Hepatocyte (in vitro differentiated cells): ENCODE measurements at regions not wholly inside any gene's neighbourhood (a gene's known extent, or its start where the extent isn't known, plus 50 kb on each side); places are given as distances from the start of the nearest gene placed in this dataset.

Experiments
- DNase-seq: peaks from one replicate; pipeline ENCODE4 v3.0.0-alpha.2; 2016; ENCODE audit warnings: low spot score
- H2AFZ ChIP-seq: fragments of 200-600 bp; sonication (generic); 2 replicates; pipeline ENCODE4 v1.6.0; 2016; ENCODE audit warnings: antibody characterized with exemption, mild to moderate bottlenecking
- H3K27ac ChIP-seq: fragments of 200-600 bp; sonication (generic); 2 replicates; pipeline ENCODE4 v1.5.1; 2016; ENCODE audit warnings: mild to moderate bottlenecking
- H3K27me3 ChIP-seq: fragments of 200-600 bp; sonication (generic); 2 replicates; pipeline ENCODE4 v1.6.1; 2016
- H3K36me3 ChIP-seq: fragments of 200-600 bp; sonication (generic); replicated peaks from 2 replicates; pipeline ENCODE4 v1.5.1; 2016; ENCODE audit warnings: low read depth; ENCODE audit not compliant: insufficient read depth
- H3K4me1 ChIP-seq: fragments of 200-600 bp; sonication (generic); 2 replicates; pipeline ENCODE4 v1.5.1; 2016; ENCODE audit warnings: mild to moderate bottlenecking, moderate library complexity; ENCODE audit not compliant: insufficient read depth
- H3K4me2 ChIP-seq: fragments of 200-600 bp; sonication (generic); 2 replicates; pipeline ENCODE4 v1.6.0; 2016
- H3K4me3 ChIP-seq: fragments of 200-600 bp; sonication (generic); 2 replicates; pipeline ENCODE4 v1.5.1; 2016; ENCODE audit warnings: mild to moderate bottlenecking
- H3K79me2 ChIP-seq: fragments of 200-600 bp; sonication (generic); 2 replicates; pipeline ENCODE4 v1.6.0; 2017; ENCODE audit warnings: mild to moderate bottlenecking
- H3K9me2 ChIP-seq: fragments of 200-600 bp; sonication (generic); replicated peaks from 2 replicates; pipeline ENCODE4 v1.6.0; 2017; ENCODE audit warnings: mild to moderate bottlenecking; ENCODE audit not compliant: insufficient read depth
- H3K9me3 ChIP-seq: fragments of 200-600 bp; sonication (generic); 2 replicates; pipeline ENCODE4 v1.5.1; 2016; ENCODE audit warnings: low read depth, mild to moderate bottlenecking
- H4K20me1 ChIP-seq: fragments of 200-600 bp; sonication (generic); 2 replicates; pipeline ENCODE4 v1.6.0; 2016; ENCODE audit warnings: mild to moderate bottlenecking; ENCODE audit not compliant: insufficient read depth, poor library complexity, severe bottlenecking
- EZH2 ChIP-seq: fragments of 200-600 bp; sonication (generic); IDR thresholded peaks from 2 replicates; pipeline ENCODE4 v1.6.1; 2016; ENCODE audit warnings: antibody characterized with exemption, mild to moderate bottlenecking, borderline replicate concordance
- EZH2phosphoT487 ChIP-seq: fragments of 200-600 bp; sonication (generic); IDR thresholded peaks from one replicate; pipeline ENCODE4 v1.6.1; 2018; ENCODE audit warnings: antibody characterized with exemption, mild to moderate bottlenecking, low read depth, moderate library complexity; ENCODE audit not compliant: unreplicated experiment, severe bottlenecking
- WGBS: methylation state at CpG from one replicate; pipeline ENCODE4 v1.1.6; 2016; ENCODE audit warnings: low lambda C conversion rate; ENCODE audit errors: missing lambda C conversion rate; 5-methylcytosine and 5-hydroxymethylcytosine counted together
- TF ChIP-seq, protein P1 (sequence below): fragments of 200-600 bp; sonication (generic); IDR thresholded peaks from 2 replicates; pipeline ENCODE4 v1.5.1; 2016; ENCODE audit warnings: antibody characterized with exemption, mild to moderate bottlenecking; ENCODE audit not compliant: poor library complexity

DNA sequence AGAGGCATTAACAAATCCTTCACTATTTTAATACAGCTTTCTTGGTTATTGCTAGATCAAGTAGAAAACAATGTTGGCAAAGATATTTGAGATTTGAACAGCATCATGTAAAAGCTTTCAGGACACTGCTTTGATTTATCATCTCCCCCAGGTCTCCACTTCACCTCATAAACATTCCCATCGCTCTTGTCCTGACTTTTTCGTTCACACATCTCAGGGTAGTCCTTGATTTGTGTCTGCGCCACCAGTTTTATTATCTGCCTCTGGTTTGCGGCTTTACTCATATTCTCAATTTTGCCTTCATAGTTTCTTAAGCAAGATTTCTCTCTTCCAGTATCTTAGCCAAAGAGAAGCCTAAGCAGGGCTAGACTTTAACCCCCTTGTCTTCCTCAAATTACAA, 63.5 kb upstream of the ROR1 start:
- Histone ChIP-seq H3K27ac (peak overlapping the region; percentile 19), H2AFZ (no peak overlapping the region), H4K20me1 (no peaks in the 10 kb centered on the region), H3K9me2 (no peaks in the 10 kb centered on the region), H3K79me2 (no peaks in the 10 kb centered on the region), H3K4me2 (peak overlapping the region; percentile 7), H3K27me3 (no peaks in the 10 kb centered on the region), H3K9me3 (no peaks in the 10 kb centered on the region), H3K4me1 (peaks cover 10% of the 10 kb centered on the region), H3K36me3 (no peaks in the 10 kb centered on the region), H3K4me3 (no peak overlapping the region)
- TF ChIP-seq EZH2phosphoT487: no peak
- DNase-seq: no peak
- WGBS: 36% methylated on average over 4 of the region's 4 CpGs

DNA sequence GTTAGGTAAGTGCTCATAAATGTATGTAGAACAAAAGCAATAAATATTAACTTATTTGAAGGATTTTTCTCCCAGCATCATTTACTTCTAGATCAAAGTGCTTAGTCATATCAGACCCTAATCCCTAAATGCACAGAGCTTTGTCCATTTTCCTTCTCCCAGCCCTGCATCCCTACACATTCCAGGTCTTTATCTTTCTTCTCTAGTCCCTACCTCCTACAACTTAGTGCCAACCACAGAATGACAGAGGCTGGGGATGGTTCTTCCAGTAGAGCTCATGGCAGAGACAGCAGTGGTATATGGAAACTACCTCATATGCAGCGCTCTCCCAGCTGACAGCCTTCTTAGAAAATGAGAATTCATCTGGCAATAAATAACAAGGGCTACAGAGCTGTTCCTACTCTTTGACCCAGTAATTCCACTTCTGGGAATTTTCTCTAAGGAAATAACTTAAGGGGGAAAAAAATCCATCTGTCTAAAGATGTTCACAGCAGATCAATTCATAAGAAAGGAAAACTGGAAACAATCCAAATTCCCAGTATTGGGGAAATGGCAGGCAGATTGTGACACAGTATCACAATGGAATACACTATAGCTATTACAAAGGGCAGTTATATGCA, 62.9 kb upstream of the ROR1 start:
- peaks cover 5% of the 10 kb centered on the region for H3K4me1 ChIP-seq
- no peak overlapping the region for H2AFZ ChIP-seq
- H3K9me2 ChIP-seq: no peaks in the 10 kb centered on the region
- no peaks in the 10 kb centered on the region for H3K79me2 ChIP-seq
- TF ChIP-seq EZH2phosphoT487 (no peak), EZH2 (no peak)
- DNase-seq: no peak
- H3K4me2 ChIP-seq: peak overlapping the region; percentile 7
- no peaks in the 10 kb centered on the region for H3K27me3 ChIP-seq
- 75% methylated on average over 1 of the region's 1 CpG for WGBS
- H3K27ac ChIP-seq: peak overlapping the region; percentile 19
- no peaks in the 10 kb centered on the region for H4K20me1 ChIP-seq
- no peaks in the 10 kb centered on the region for H3K9me3 ChIP-seq
- no peaks in the 10 kb centered on the region for H3K36me3 ChIP-seq
- no peak overlapping the region for H3K4me3 ChIP-seq

DNA sequence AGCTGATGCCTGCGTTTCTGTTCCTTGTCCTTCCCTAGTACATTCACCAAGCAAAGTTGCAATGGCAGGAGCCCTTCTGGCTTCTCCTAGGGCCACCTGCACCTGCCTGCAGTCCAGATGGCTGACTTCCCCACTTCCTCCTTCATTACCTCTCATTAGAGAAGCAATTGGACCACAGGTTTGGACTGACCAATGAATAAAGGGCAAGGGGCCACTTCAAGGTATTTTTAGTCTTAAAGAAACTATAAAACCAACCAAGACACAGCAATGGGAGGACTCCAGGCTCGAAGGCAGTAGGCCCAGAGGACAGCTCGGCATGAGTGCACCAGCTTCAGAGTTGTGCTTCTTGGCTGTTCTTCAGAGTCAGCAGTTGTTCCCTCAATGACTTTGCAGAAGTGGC, 60.8 kb upstream of the ROR1 start:
- WGBS: 93% methylated on average over 3 of the region's 3 CpGs
- no peaks in the 10 kb centered on the region for H3K27me3 ChIP-seq
- no peak overlapping the region for H3K27ac ChIP-seq
- no peaks in the 10 kb centered on the region for H3K36me3 ChIP-seq
- H3K9me3 ChIP-seq: no peaks in the 10 kb centered on the region
- H2AFZ ChIP-seq: no peak overlapping the region
- TF ChIP-seq EZH2 (no peak), EZH2phosphoT487 (no peak)
- TF ChIP-seq, protein P1, sequence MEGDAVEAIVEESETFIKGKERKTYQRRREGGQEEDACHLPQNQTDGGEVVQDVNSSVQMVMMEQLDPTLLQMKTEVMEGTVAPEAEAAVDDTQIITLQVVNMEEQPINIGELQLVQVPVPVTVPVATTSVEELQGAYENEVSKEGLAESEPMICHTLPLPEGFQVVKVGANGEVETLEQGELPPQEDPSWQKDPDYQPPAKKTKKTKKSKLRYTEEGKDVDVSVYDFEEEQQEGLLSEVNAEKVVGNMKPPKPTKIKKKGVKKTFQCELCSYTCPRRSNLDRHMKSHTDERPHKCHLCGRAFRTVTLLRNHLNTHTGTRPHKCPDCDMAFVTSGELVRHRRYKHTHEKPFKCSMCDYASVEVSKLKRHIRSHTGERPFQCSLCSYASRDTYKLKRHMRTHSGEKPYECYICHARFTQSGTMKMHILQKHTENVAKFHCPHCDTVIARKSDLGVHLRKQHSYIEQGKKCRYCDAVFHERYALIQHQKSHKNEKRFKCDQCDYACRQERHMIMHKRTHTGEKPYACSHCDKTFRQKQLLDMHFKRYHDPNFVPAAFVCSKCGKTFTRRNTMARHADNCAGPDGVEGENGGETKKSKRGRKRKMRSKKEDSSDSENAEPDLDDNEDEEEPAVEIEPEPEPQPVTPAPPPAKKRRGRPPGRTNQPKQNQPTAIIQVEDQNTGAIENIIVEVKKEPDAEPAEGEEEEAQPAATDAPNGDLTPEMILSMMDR: no peak
- no peaks in the 10 kb centered on the region for H3K9me2 ChIP-seq
- no peak for DNase-seq
- H3K4me1 ChIP-seq: peaks cover 8% of the 10 kb centered on the region
- no peak overlapping the region for H3K4me2 ChIP-seq
- no peak overlapping the region for H3K4me3 ChIP-seq
- no peaks in the 10 kb centered on the region for H4K20me1 ChIP-seq
- H3K79me2 ChIP-seq: no peaks in the 10 kb centered on the region

DNA sequence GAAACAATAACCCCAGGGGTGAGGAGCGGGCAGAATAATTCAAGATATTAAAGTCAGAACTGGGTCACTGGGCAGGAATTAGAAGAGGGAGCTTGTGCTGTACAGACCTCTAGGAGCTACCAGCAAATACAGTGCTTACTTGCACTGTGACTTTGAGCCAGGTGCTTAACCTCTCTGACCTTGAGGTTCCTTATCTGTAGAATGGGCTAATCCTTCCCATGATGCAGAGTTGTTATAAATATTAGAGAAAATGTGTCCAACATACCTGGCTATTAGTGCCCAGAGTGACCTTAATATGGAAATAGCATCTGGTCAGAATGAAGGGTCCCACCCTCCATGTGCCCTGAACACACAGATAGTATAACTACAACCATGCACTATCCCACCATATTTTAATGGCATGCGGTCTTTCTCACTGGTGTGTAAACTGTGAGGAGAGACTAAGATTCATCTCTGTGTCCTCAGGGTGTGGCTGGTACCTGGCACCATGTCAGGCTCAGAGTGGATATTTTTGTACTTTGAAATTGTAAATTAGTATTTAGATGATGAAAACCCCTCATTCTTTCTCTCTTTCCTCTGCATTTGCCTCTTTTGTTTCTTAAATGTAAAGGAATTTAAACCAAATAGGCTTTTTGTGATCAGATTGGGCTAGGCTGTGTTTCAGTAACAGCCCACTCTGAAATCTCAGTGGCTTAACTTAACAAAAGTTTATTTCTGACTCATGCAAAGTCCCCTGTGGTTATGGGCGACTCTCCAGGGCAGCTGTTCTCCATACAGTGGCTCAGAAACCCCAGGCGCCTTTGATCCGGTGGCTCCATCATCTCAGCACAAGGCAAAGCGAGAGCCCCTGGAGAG, 60.0 kb upstream of the ROR1 start:
- no peak overlapping the region for H3K4me2 ChIP-seq
- no peak for DNase-seq
- TF ChIP-seq EZH2phosphoT487 (no peak), EZH2 (no peak)
- TF ChIP-seq, protein P1: no peak
- H3K27me3 ChIP-seq: no peaks in the 10 kb centered on the region
- no peaks in the 10 kb centered on the region for H3K9me3 ChIP-seq
- no peak overlapping the region for H2AFZ ChIP-seq
- no peak overlapping the region for H3K4me3 ChIP-seq
- no peaks in the 10 kb centered on the region for H3K36me3 ChIP-seq
- peaks cover 16% of the 10 kb centered on the region for H3K4me1 ChIP-seq
- no peaks in the 10 kb centered on the region for H3K9me2 ChIP-seq
- 68% methylated on average over 6 of the region's 6 CpGs for WGBS
- no peaks in the 10 kb centered on the region for H3K79me2 ChIP-seq
- no peak overlapping the region for H3K27ac ChIP-seq
- no peaks in the 10 kb centered on the region for H4K20me1 ChIP-seq
